SK-N-SH treated with all-trans-retinoic acid at 6 μM for 48 hours (cell line): ENCODE measurements at regions not wholly inside any gene's neighbourhood (a gene's known extent, or its start where the extent isn't known, plus 50 kb on each side); places are given as distances from the start of the nearest gene placed in this dataset.

ENCODE experiments used
- ARNTL ChIP-seq: fragments of 450-650 bp; formaldehyde crosslinking; IDR thresholded peaks from 2 replicates; pipeline ENCODE4 v1.5.0; 2020; ENCODE audit warnings: low read depth, mild to moderate bottlenecking, moderate library complexity, borderline replicate concordance
- CREB5 ChIP-seq: fragments of 250-450 bp; sonication (Bioruptor Pico); IDR thresholded peaks from 2 replicates; pipeline ENCODE4 v1.5.1; 2020; ENCODE audit warnings: low read depth, mild to moderate bottlenecking, moderate library complexity
- GLIS3 ChIP-seq: fragments of 250-450 bp; sonication (Bioruptor Pico); IDR thresholded peaks from 2 replicates; pipeline ENCODE4 v1.5.0; 2020; ENCODE audit warnings: mild to moderate bottlenecking, moderate library complexity
- ZFP3 ChIP-seq: fragments of 250-450 bp; sonication (Bioruptor Pico); IDR thresholded peaks from 2 replicates; pipeline ENCODE4 v1.5.0; 2020; ENCODE audit warnings: mild to moderate bottlenecking, moderate library complexity
- ZFP30 ChIP-seq: fragments of 450-650 bp; formaldehyde crosslinking; IDR thresholded peaks from 2 replicates; pipeline ENCODE4 v1.5.0; 2022; ENCODE audit warnings: mild to moderate bottlenecking, moderate library complexity
- ZNF8 ChIP-seq: fragments of 450-650 bp; formaldehyde crosslinking; IDR thresholded peaks from 2 replicates; pipeline ENCODE4 v1.5.0; 2020; ENCODE audit warnings: mild to moderate bottlenecking, moderate library complexity

DNA sequence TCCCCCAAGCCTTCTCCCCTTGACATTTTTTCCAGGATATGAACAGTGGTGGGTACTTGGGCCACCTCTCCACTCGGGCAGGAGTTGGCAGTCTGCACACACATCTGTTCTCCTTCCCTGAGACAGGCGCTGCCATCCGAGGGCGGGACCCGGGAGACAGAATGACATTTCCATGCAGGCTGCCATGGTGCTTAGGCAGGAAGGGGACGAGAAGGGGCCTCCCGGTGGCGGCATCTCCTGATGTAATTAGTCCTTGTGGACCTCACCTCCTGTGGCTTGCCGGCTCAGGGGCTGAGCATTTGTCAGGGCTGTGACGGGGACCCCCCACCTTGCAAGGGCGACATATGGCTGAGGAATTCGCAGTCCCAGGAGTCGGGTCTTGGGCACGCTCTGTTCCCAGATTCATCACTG is 197.2 kb downstream of the FOXL1 start:
- TF ChIP-seq ZFP30 (no peak), ZFP3 (no peak), ARNTL (CRISPR knock-in tag) (no peak), GLIS3 (CRISPR knock-in tag) (no peak), CREB5 (CRISPR knock-in tag) (no peak), ZNF8 (CRISPR knock-in tag) (no peak)
